ENCODE measurements at regions not wholly inside any gene's neighbourhood (a gene's known extent, or its start where the extent isn't known, plus 50 kb on each side); places are given as distances from the start of the nearest gene placed in this dataset.

- no peak for DNase-seq (ENCODE audit: low spot score)
Measured at GRCh38 chr11:119782006-119782738, 53.2 kb upstream of the NECTIN1 start.

- no peak for DNase-seq (ENCODE audit: low spot score)
Measured at GRCh38 chr11:119780222-119780953, 51.4 kb upstream of the NECTIN1 start.

- no peak for DNase-seq (ENCODE audit: low spot score)
Measured at GRCh38 chr11:119779195-119780071, 50.4 kb upstream of the NECTIN1 start.

Data from mesenteric fat pad (tissue), 1 donor.